ENCODE measurements at regions not wholly inside any gene's neighbourhood (a gene's known extent, or its start where the extent isn't known, plus 50 kb on each side); places are given as distances from the start of the nearest gene placed in this dataset.

DNA sequence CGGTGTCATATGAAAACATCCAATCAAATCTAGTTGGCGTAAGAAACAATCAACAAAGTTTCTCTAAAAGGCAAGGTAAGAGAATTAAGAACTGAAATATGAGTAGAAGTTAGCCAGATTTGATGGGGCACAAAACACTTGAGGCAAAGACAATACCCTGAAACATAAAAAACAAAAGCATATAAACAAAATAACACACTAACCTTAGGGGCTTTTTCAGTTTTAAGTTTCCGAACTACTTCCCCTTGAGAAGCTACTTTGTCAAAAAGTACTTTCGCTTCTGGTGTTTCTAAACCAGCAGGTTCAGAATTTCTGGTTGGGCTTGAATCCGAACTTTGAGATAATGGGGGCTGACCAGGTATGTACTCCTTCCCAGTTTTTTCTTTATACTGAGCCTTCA is 57.9 kb downstream of the EPRS1 start:
- Histone ChIP-seq H3K27ac (ENCODE audit: low read length) (no peak overlapping the region), H3K9ac (ENCODE audit: low read length) (no peak overlapping the region), H3F3A (ENCODE audit: low read length, unreplicated experiment) (no peaks in the 10 kb centered on the region), H3K4me2 (ENCODE audit: low read length) (no peak overlapping the region), H3K27me3 (ENCODE audit: low read length) (no peaks in the 10 kb centered on the region), H3K36me3 (ENCODE audit: low read depth, low read length) (peaks cover 36% of the 10 kb centered on the region; the same call in 1 of the 2 replicates), H3K4me3 (ENCODE audit: low read length) (no peak overlapping the region), H4K20me1 (ENCODE audit: low read length) (no peaks in the 10 kb centered on the region), H3K79me2 (ENCODE audit: low read length) (no peaks in the 10 kb centered on the region), H3K9me2 (replicated peaks; ENCODE audit: low read length) (no peaks in the 10 kb centered on the region), H2AFZ (ENCODE audit: low read length) (no peak overlapping the region), H3K4me1 (ENCODE audit: insufficient read depth, low read length) (no peaks in the 10 kb centered on the region), H3K9me3 (ENCODE audit: low read length) (no peaks in the 10 kb centered on the region)
- TF ChIP-seq, protein P1, sequence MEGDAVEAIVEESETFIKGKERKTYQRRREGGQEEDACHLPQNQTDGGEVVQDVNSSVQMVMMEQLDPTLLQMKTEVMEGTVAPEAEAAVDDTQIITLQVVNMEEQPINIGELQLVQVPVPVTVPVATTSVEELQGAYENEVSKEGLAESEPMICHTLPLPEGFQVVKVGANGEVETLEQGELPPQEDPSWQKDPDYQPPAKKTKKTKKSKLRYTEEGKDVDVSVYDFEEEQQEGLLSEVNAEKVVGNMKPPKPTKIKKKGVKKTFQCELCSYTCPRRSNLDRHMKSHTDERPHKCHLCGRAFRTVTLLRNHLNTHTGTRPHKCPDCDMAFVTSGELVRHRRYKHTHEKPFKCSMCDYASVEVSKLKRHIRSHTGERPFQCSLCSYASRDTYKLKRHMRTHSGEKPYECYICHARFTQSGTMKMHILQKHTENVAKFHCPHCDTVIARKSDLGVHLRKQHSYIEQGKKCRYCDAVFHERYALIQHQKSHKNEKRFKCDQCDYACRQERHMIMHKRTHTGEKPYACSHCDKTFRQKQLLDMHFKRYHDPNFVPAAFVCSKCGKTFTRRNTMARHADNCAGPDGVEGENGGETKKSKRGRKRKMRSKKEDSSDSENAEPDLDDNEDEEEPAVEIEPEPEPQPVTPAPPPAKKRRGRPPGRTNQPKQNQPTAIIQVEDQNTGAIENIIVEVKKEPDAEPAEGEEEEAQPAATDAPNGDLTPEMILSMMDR (conservative IDR thresholded peaks at IDR 0.05; ENCODE audit: low read depth, low read length), result no peak
- TF ChIP-seq EZH2phosphoT487 (IDR thresholded peaks at IDR 0.05; ENCODE audit: borderline replicate concordance, low read length) (no peak), EZH2 (IDR thresholded peaks at IDR 0.05; ENCODE audit: low read length, unreplicated experiment) (no peak)
- BruUV-seq (replicated peaks), result no TSS peak
- CTCF ChIA-PET, result no interaction called here
- no peak for ATAC-seq
- DNase-seq, result no peak
- intact Hi-C loops (cut with micrococcal nuclease), result no loop called here
- POLR2A ChIA-PET (ENCODE audit: unreplicated experiment), result no interaction called here

- ATAC-seq (no peak), DNase-seq (no peak)
- H3K27ac ChIP-seq (ENCODE audit: low read length), result no peak overlapping the region
- H3F3A ChIP-seq (ENCODE audit: low read length, unreplicated experiment), result no peaks in the 10 kb centered on the region
- intact Hi-C loops (cut with micrococcal nuclease), result no loop called here
- POLR2A ChIA-PET (ENCODE audit: unreplicated experiment), result no interaction called here
- H4K20me1 ChIP-seq (ENCODE audit: low read length), result no peaks in the 10 kb centered on the region
- H3K4me3 ChIP-seq (ENCODE audit: low read length), result no peak overlapping the region
- H3K4me2 ChIP-seq (ENCODE audit: low read length), result no peak overlapping the region
- H2AFZ ChIP-seq (ENCODE audit: low read length), result no peak overlapping the region
- BruUV-seq (replicated peaks), result no TSS peak
- no peaks in the 10 kb centered on the region for H3K9me2 ChIP-seq (replicated peaks; ENCODE audit: low read length)
- no peaks in the 10 kb centered on the region for H3K9me3 ChIP-seq (ENCODE audit: low read length)
- H3K36me3 ChIP-seq (ENCODE audit: low read depth, low read length), result peaks cover 45% of the 10 kb centered on the region; the same call in 1 of the 2 replicates
- no peak for TF ChIP-seq EZH2 (IDR thresholded peaks at IDR 0.05; ENCODE audit: low read length, unreplicated experiment)
- TF ChIP-seq, protein P1 (conservative IDR thresholded peaks at IDR 0.05; ENCODE audit: low read depth, low read length), result no peak
- no peak for TF ChIP-seq EZH2phosphoT487 (IDR thresholded peaks at IDR 0.05; ENCODE audit: borderline replicate concordance, low read length)
- H3K9ac ChIP-seq (ENCODE audit: low read length), result no peak overlapping the region
- no peaks in the 10 kb centered on the region for H3K27me3 ChIP-seq (ENCODE audit: low read length)
- CTCF ChIA-PET, result no interaction called here
- no peaks in the 10 kb centered on the region for H3K4me1 ChIP-seq (ENCODE audit: insufficient read depth, low read length)
- no peaks in the 10 kb centered on the region for H3K79me2 ChIP-seq (ENCODE audit: low read length)
These were observed 59.0 kb upstream of the SLC30A10 start for GRCh38 chr1:219987325-219987724.

- CTCF ChIA-PET, result no interaction called here
- intact Hi-C loops (cut with micrococcal nuclease), result no loop called here
These were observed 56.8 kb upstream of the SLC30A10 start for GRCh38 chr1:219985169-219985568.

More at GRCh38 chr1:219985169-219985568, 56.8 kb upstream of the SLC30A10 start:
- DNase-seq, result no peak
- no peaks in the 10 kb centered on the region for H3K9me3 ChIP-seq (ENCODE audit: low read length)
- no peak for ATAC-seq
- H3F3A ChIP-seq (ENCODE audit: low read length, unreplicated experiment), result no peaks in the 10 kb centered on the region
- H3K9ac ChIP-seq (ENCODE audit: low read length), result no peak overlapping the region
- no peak overlapping the region for H2AFZ ChIP-seq (ENCODE audit: low read length)
- no peaks in the 10 kb centered on the region for H4K20me1 ChIP-seq (ENCODE audit: low read length)
- POLR2A ChIA-PET (ENCODE audit: unreplicated experiment), result no interaction called here
- H3K27me3 ChIP-seq (ENCODE audit: low read length), result no peaks in the 10 kb centered on the region
- TF ChIP-seq EZH2phosphoT487 (IDR thresholded peaks at IDR 0.05; ENCODE audit: borderline replicate concordance, low read length) (no peak), EZH2 (IDR thresholded peaks at IDR 0.05; ENCODE audit: low read length, unreplicated experiment) (no peak)
- TF ChIP-seq, protein P1 (conservative IDR thresholded peaks at IDR 0.05; ENCODE audit: low read depth, low read length), result no peak
- H3K4me3 ChIP-seq (ENCODE audit: low read length), result no peak overlapping the region
- H3K4me1 ChIP-seq (ENCODE audit: insufficient read depth, low read length), result no peaks in the 10 kb centered on the region
- no peaks in the 10 kb centered on the region for H3K9me2 ChIP-seq (replicated peaks; ENCODE audit: low read length)
- BruUV-seq (replicated peaks), result no TSS peak
- no peak overlapping the region for H3K4me2 ChIP-seq (ENCODE audit: low read length)
- no peaks in the 10 kb centered on the region for H3K79me2 ChIP-seq (ENCODE audit: low read length)
- no peak overlapping the region for H3K27ac ChIP-seq (ENCODE audit: low read length)
- H3K36me3 ChIP-seq (ENCODE audit: low read depth, low read length), result peaks cover 52% of the 10 kb centered on the region

Measured in PC-3 (cell line).